ENCODE measurements at regions not wholly inside any gene's neighbourhood (a gene's known extent, or its start where the extent isn't known, plus 50 kb on each side); places are given as distances from the start of the nearest gene placed in this dataset.

- CTCF ChIA-PET, result no interaction called here
- in situ Hi-C loops (cut with MboI; ENCODE audit: low sequenced_read_pairs), result no loop called here
- Histone ChIP-seq H3K36me3 (ENCODE audit: control insufficient read depth, insufficient read depth, low read length) (no peaks in the 10 kb centered on the region), H2AK9ac (replicated peaks; ENCODE audit: low read depth, low read length, poor library complexity) (no peak overlapping the region), H3K9me3 (ENCODE audit: control insufficient read depth, insufficient read depth, low read length) (no peaks in the 10 kb centered on the region), H3K4me2 (ENCODE audit: low read depth, low read length) (no peak overlapping the region), H2AFZ (replicated peaks; ENCODE audit: low read length, poor library complexity) (no peak overlapping the region), H2BK5ac (ENCODE audit: low read depth, low read length, poor library complexity, severe bottlenecking) (no peak overlapping the region), H3K27me3 (ENCODE audit: control insufficient read depth, insufficient read depth, low read length) (peaks cover 38% of the 10 kb centered on the region), H2BK20ac (ENCODE audit: low read depth, low read length) (no peak overlapping the region), H3K9me1 (ENCODE audit: insufficient read depth, low read length) (no peaks in the 10 kb centered on the region), H3K4ac (ENCODE audit: low read depth, low read length) (no peak overlapping the region), H2BK120ac (ENCODE audit: low read depth, low read length) (no peak overlapping the region), H4K8ac (ENCODE audit: low read depth in 2 of 2, low read length in 2 of 2) (no peak overlapping the region), H3K79me1 (ENCODE audit: low read depth in 1 of 2, low read length in 2 of 2) (no peaks in the 10 kb centered on the region), H3K4me3 (ENCODE audit: insufficient read depth, low read depth, low read length) (no peak overlapping the region), H3K27ac (ENCODE audit: insufficient read depth, low read length) (no peak overlapping the region), H2BK15ac (ENCODE audit: low read depth, low read length) (no peak overlapping the region), H3K9ac (ENCODE audit: low read depth, low read length) (no peak overlapping the region), H4K20me1 (ENCODE audit: insufficient read depth, low read length) (no peaks in the 10 kb centered on the region), H3K23ac (ENCODE audit: low read depth, low read length) (no peak overlapping the region), H2AK5ac (ENCODE audit: low read depth, low read length) (no peak overlapping the region), H4K5ac (ENCODE audit: low read depth, low read length) (no peak overlapping the region), H3K4me1 (ENCODE audit: control insufficient read depth, insufficient read depth, low read length) (no peaks in the 10 kb centered on the region), H4K91ac (ENCODE audit: insufficient read depth, low read depth, low read length) (no peak overlapping the region), H3K18ac (ENCODE audit: low read depth, low read length) (no peak overlapping the region), H3K14ac (replicated peaks; ENCODE audit: low read depth, low read length) (no peak overlapping the region), H3K56ac (ENCODE audit: extremely low read depth, insufficient read depth, low read length) (no peak overlapping the region)
- dilution Hi-C loops (cut with HindIII; ENCODE audit: low sequenced_read_pairs, unreplicated experiment), result no loop called here
- no peak for ATAC-seq (ENCODE audit: low read depth)
- intact Hi-C loops (cut with micrococcal nuclease), result no loop called here
- BruUV-seq (replicated peaks), result no TSS peak
- POLR2A ChIA-PET (ENCODE audit: unreplicated experiment), result no interaction called here
- no peak for DNase-seq
- TF ChIP-seq BHLHE40 (IDR thresholded peaks at IDR 0.05; ENCODE audit: low read depth, low read length) (no peak), CHD1 (IDR thresholded peaks at IDR 0.05; ENCODE audit: low read depth, low read length) (no peak), MAFK (IDR thresholded peaks at IDR 0.05; ENCODE audit: low read depth, low read length) (no peak), RFX5 (IDR thresholded peaks at IDR 0.05; ENCODE audit: low read depth, low read length) (no peak), RAD21 (IDR thresholded peaks at IDR 0.05; ENCODE audit: low read length) (no peak), MXI1 (IDR thresholded peaks at IDR 0.05; ENCODE audit: borderline replicate concordance, low read depth, low read length) (no peak), POLR2A (IDR thresholded peaks at IDR 0.05; ENCODE audit: low read depth, low read length) (no peak), MAZ (IDR thresholded peaks at IDR 0.05; ENCODE audit: borderline replicate concordance, low read depth, low read length) (no peak), ELK1 (IDR thresholded peaks at IDR 0.05; ENCODE audit: borderline replicate concordance, low read depth, low read length) (no peak), USF2 (IDR thresholded peaks at IDR 0.05; ENCODE audit: low read depth, low read length) (no peak), NFE2L2 (IDR thresholded peaks at IDR 0.05; ENCODE audit: low read depth, low read length) (no peak), CTCF (conservative IDR thresholded peaks at IDR 0.05; ENCODE audit: low read depth, low read length) (no peak), FOS (IDR thresholded peaks at IDR 0.05; ENCODE audit: low read depth, low read length) (no peak), SMC3 (IDR thresholded peaks at IDR 0.05; ENCODE audit: low read depth, low read length) (no peak), RCOR1 (IDR thresholded peaks at IDR 0.05; ENCODE audit: insufficient replicate concordance, low read length) (no peak), CEBPB (IDR thresholded peaks at IDR 0.05; ENCODE audit: low read depth, low read length) (no peak)
- WGBS, 2 experiments (ENCODE audit: extremely low coverage in 2 of 2, insufficient read length in 1 of 2), result 100% methylated on average over 1 of the region's 10 CpGs; no CpG with 5 or more reads in 1 of the 2 experiments
Observed at GRCh38 chr10:100628061-100628460, 92.3 kb downstream of the HIF1AN start.
